GM12864 (cell line): ENCODE measurements at regions not wholly inside any gene's neighbourhood (a gene's known extent, or its start where the extent isn't known, plus 50 kb on each side); places are given as distances from the start of the nearest gene placed in this dataset.

Source experiments
- DNase-seq: peaks from one replicate; pipeline ENCODE4 v3.0.0-alpha.2; 2011; ENCODE audit warnings: low read depth
- H3K4me3 ChIP-seq: 2 replicates; pipeline ENCODE4 v1.5.1; 2011; ENCODE audit warnings: mild to moderate bottlenecking, low read depth, low read length, control low read depth
- CTCF ChIP-seq: IDR thresholded peaks from 2 replicates; pipeline ENCODE4 v1.5.1; 2011; ENCODE audit warnings: low read depth, mild to moderate bottlenecking, moderate library complexity, low read length, control low read depth, inconsistent platforms; ENCODE audit errors: missing control alignments

GRCh38 chrY:16715278-16715677 lies 1164.7 kb downstream of the CDY2B start:
- no peak for DNase-seq
- H3K4me3 ChIP-seq = no peak overlapping the region
- TF ChIP-seq CTCF = no peak

GRCh38 chrY:16673102-16673787 lies 1206.8 kb downstream of the CDY2B start:
- TF ChIP-seq CTCF = no peak
- no peak overlapping the region for H3K4me3 ChIP-seq
- no peak for DNase-seq

GRCh38 chrY:16668402-16668801 lies 1211.6 kb downstream of the CDY2B start:
- no peak for DNase-seq
- H3K4me3 ChIP-seq = no peak overlapping the region
- TF ChIP-seq CTCF = no peak

GRCh38 chrY:16662741-16663140 lies 1217.3 kb downstream of the CDY2B start:
- H3K4me3 ChIP-seq = no peak overlapping the region
- DNase-seq = no peak
- TF ChIP-seq CTCF = peak; percentile 46

- H3K4me3 ChIP-seq = no peak overlapping the region
- DNase-seq = no peak
- TF ChIP-seq CTCF = no peak
These were observed 1220.7 kb downstream of the CDY2B start for GRCh38 chrY:16659340-16659739.

GRCh38 chrY:16653971-16654370 lies 1226.0 kb downstream of the CDY2B start:
- no peak for TF ChIP-seq CTCF
- no peak overlapping the region for H3K4me3 ChIP-seq
- DNase-seq = no peak

- H3K4me3 ChIP-seq = no peak overlapping the region
- DNase-seq = no peak
- no peak for TF ChIP-seq CTCF
These were observed 1234.0 kb downstream of the CDY2B start for GRCh38 chrY:16645991-16646390.
